ENCODE measurements at regions not wholly inside any gene's neighbourhood (a gene's known extent, or its start where the extent isn't known, plus 50 kb on each side); places are given as distances from the start of the nearest gene placed in this dataset.
"Not testable (repeated sequence)": the region's sequence is repeated elsewhere in the genome, so short reads cannot be mapped to it uniquely, and the experiment has no call there.

GRCh38 chr9:31323726-31324444 lies 1060.6 kb upstream of the ACO1 start:
- ChIA-PET POLR2A (no interaction called here), CTCF (no interaction called here)

- ChIA-PET CTCF (no interaction called here), POLR2A (no interaction called here)
Measured at GRCh38 chr9:31325778-31326177, 1058.7 kb upstream of the ACO1 start.

DNA sequence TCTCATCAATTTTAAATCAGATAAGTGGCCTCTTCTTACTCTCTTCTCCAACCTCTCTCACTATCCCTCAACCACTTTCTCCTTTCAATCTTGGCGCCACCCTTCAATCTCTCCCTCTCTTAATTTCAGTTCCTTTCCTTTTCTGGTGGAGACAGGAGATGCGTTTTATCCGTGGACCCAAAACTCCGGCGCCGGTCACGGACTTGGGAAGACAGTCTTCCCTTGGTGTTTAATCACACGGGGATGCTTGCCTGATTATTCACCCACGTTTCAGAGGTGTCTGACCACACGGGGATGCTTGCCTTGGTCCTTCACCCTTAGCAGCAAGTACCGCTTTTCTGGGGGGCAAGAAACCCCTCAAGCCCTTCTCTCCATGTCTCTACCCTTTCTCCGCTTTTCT lies 1057.6 kb upstream of the ACO1 start:
- CTCF ChIA-PET, POLR2A ChIA-PET: not testable (repeated sequence)

GRCh38 chr9:31334837-31335528 lies 1049.5 kb upstream of the ACO1 start:
- CTCF ChIA-PET = no interaction called here
- POLR2A ChIA-PET = no interaction called here

GRCh38 chr9:31335529-31336234 lies 1048.8 kb upstream of the ACO1 start:
- ChIA-PET POLR2A (no interaction called here), CTCF (no interaction called here)

DNA sequence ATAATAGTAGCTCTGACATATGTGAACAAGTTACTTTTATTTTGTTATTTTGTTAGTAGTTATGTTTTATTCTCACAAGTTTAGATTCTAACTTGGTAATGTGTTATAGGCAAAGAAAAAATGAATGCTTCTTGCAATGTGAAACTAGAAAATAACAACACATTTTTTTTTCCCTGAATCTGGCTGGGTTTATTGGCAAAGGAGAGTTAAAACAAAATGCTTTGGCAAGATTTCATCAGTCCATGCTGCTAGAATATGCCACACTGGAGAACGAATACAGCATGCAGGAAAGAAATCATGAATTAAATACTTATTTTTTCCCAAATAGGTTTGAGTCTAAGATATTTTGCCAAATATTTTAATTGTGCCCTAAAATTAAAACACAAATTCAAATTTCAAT lies 1048.1 kb upstream of the ACO1 start:
- ChIA-PET CTCF (no interaction called here), POLR2A (no interaction called here)

- ChIA-PET POLR2A (no interaction called here), CTCF (no interaction called here)
Measured at GRCh38 chr9:31336841-31337240, 1047.6 kb upstream of the ACO1 start.

DNA sequence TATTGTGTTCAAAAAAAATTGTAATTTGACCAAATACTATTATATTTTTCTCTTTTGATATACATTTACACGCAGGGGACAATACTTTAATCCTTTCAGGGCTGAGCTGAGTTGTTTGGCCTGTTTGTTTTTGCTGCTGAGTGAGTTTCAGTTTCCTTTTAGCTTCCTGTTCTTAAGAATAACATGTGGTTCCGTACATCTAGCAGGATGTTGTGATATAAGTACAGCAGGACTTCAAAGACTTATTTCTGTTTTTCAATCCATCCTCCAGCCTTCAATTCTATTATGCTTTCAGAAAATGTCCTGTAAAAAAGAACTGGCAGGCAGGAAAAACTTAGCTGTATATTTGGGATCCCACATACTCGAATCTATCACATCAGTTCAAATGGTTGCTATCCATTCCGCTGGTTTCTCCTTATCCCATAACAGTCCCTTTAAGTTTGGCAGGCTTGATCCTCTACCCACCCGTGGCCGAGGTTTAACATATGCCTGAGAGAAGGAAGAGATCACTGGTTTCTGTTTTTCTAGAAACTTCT lies 1037.3 kb upstream of the ACO1 start:
- CTCF ChIA-PET = no interaction called here
- POLR2A ChIA-PET = no interaction called here

- ChIA-PET CTCF (no interaction called here), POLR2A (no interaction called here)
Measured at GRCh38 chr9:31355159-31355882, 1029.1 kb upstream of the ACO1 start.

GRCh38 chr9:31355965-31356364 lies 1028.5 kb upstream of the ACO1 start:
- ChIA-PET POLR2A (no interaction called here), CTCF (no interaction called here)

DNA sequence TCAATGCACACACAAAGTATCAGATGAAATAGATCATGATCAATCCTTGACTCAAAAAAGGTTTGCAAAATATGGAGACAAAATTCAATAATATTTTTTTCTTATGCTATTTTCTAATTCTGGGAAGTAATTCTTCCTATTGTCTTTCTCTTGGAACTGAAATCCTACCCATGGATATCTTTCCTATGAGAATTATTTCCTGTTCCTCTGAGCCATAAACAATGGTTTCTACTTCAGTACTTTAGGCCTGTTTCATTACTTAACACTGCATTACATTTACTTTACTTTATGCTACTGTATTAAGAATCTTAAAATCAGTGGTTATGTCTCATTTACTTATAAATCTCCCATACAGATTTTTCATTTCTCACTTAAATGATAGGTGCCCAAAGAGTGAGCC lies 1025.4 kb upstream of the ACO1 start:
- ChIA-PET CTCF (no interaction called here), POLR2A (no interaction called here)

DNA sequence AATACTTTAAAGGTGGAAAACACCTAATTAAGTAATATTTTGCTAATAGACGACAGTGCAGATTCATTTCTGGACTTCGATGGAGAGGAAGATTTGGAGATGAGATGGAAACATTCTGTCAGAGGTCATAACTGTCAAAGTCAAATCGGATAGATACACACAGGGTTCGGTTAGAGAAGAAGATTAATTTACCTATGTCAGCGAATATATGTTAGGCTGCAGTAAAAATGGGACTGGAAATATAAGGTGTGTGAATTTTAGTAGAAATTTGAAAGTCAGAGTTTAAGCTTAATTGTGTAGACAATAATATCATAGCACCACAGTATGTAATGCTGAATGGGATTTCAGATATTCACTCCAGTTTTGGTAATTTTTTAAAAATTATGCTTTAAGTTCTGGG lies 1020.3 kb upstream of the ACO1 start:
- ChIA-PET POLR2A (no interaction called here), CTCF (no interaction called here)

DNA sequence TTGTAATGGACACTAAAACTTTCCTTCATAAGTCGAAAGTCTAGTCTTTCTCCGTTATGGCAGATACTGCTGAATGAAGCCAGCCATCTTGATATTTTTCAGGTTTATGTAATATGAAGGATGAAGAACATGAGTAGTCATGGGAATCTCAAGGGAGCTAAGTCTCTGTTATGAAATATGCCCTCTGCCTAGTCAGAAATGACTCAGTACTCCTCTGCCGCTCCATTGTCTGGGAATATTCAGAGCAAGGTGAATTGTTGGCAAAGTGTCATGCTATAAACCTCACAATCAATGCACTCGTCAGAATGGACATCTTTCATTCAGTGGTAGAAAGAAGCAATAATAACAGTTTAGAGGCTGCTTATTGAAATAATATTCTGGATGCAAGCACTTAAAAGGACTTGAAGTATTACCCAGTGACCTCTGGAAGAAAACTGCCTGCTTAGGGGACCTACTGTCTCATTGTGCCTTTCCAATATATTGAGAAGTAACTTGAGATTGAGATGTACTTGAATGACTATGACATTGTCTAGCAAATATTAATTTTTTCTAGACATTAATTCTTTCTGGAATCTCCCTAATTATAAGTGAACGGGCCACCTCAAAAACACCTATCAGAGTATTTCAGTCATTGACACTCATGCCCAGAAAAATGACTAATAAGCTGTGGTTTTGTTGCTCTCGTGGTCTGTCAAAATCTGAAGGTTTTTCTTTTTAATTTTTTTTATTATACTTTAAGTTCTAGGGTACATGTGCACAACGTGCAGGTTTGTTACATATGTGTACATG lies 1011.5 kb upstream of the ACO1 start:
- POLR2A ChIA-PET = no interaction called here
- CTCF ChIA-PET = no interaction called here

DNA sequence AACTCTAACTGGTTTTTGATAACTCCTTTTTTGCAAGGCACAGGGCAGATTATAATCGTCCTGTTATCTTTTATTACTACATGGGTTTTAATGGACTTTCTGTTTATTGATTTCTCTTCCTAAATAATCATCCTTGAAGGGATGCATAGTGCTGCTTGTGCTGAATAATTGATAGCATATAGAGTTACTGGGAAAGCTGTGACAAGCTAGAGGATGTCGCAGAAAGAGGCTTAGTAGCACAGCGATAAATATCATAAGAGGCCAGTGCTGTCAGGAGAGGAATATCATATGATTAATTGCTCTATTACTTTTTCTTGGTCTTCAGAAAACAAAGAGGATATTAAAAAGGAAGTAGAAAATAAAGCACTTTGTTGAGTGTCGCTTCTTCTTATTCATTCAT lies 1007.1 kb upstream of the ACO1 start:
- CTCF ChIA-PET = no interaction called here
- POLR2A ChIA-PET = no interaction called here

DNA sequence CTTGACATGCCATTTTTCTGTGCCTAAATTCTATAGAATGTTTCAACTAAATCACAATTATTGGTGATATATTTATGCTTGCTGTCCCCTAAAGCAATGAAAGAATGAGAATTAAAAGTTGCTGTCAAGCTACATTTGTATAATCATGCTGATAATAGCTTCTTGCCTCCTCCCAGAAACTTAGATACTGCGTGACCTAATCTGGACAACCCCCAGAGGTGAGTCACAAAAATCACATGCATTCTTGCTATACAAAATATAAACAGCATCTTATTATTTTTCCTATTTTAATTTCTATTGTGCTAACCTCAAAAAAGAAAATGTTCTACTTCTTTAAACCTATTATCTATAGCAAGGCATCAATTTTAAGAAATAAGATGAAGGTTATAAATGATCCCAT lies 995.8 kb upstream of the ACO1 start:
- POLR2A ChIA-PET = no interaction called here
- CTCF ChIA-PET = no interaction called here

DNA sequence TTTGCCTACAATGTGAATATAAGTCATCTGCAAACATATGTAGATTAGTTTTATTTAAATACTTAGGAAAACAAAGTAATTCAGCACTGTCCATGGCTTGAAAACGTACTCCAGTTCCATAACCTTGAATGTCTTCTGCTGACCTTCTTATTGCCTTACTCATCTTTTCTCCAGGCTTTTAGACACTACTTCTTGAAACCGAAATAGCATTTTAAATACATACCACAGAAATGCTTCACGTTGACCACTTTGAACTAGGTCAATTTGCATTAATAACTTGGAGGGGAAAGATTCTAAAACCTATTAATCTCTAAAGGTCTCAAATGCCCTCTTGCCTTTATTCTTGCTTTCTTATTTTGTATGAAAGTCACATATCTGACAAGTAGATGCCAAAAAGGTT lies 995.4 kb upstream of the ACO1 start:
- POLR2A ChIA-PET = no interaction called here

GRCh38 chr9:31390403-31391025 lies 993.9 kb upstream of the ACO1 start:
- POLR2A ChIA-PET = no interaction called here
- CTCF ChIA-PET = no interaction called here

More for the DNA sequence above, 995.4 kb upstream of the ACO1 start:
- CTCF ChIA-PET = no interaction called here

- POLR2A ChIA-PET = no interaction called here
- CTCF ChIA-PET = no interaction called here
Measured at GRCh38 chr9:31393240-31393639, 991.2 kb upstream of the ACO1 start.

DNA sequence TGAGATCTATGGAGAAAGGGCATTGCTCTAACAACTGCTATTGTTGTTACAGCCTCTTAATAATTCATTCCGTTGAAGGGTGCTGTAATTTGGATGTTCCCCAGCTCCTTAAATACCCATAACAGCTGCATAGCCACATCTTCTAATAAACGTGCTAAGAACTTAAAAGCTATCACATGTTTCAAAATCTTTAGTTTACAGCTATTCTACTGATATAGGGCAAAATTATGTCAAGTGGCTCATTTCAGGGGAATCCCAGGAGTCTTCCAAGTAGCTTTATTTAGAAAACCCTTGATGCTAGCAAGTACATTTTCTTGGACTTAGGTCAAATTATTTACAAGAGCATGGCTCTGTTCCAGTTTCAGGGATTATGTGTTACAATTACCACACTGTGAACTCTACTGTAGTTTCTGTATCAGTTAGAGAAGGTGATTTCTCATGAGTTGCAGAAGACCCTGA lies 990.4 kb upstream of the ACO1 start:
- CTCF ChIA-PET = no interaction called here
- POLR2A ChIA-PET = no interaction called here

DNA sequence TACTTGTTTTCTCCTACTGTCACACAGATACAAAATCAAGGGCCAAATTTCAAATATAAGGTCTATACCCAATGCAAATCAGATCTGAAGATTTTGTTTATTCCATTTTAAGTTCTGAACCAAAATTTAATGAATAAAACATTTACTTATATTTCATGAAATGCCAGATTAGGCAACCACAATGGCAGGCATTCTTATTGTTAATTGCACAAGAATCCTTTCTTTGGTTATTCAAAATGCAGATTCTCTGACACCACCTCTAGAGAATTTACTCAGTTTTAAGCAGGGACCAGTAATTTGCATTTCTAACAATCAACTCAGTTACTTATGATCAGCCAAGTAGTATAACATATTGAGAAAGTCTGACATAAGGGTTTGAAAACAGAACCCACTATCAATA lies 972.4 kb upstream of the ACO1 start:
- POLR2A ChIA-PET = no interaction called here
- CTCF ChIA-PET = no interaction called here
